ENCODE measurements at regions not wholly inside any gene's neighbourhood (a gene's known extent, or its start where the extent isn't known, plus 50 kb on each side); places are given as distances from the start of the nearest gene placed in this dataset.

GRCh38 chr1:221106616-221107015, 227.4 kb downstream of the HLX start:
- no peak overlapping the region for H3K27ac ChIP-seq (ENCODE audit: low read depth, low read length, severe bottlenecking)
- no peak overlapping the region for H3K4me3 ChIP-seq (ENCODE audit: extremely low read depth, insufficient read depth, low read length, poor library complexity, severe bottlenecking)
- no CpG with 5 or more reads among the region's 3 CpGs for WGBS, 2 experiments (ENCODE audit: insufficient coverage in 2 of 2)

GRCh38 chr1:221109930-221110329, 230.7 kb downstream of the HLX start:
- Histone ChIP-seq H3K9me3 (ENCODE audit: control insufficient read depth, low read length) (no peaks in the 10 kb centered on the region), H3K4me3 (ENCODE audit: extremely low read depth, insufficient read depth, low read length, poor library complexity, severe bottlenecking) (no peak overlapping the region), H3K36me3 (ENCODE audit: control insufficient read depth, insufficient read depth, low read length) (no peaks in the 10 kb centered on the region), H3K4me1 (ENCODE audit: control insufficient read depth, insufficient read depth, low read length, poor library complexity, severe bottlenecking) (no peaks in the 10 kb centered on the region), H3K27ac (ENCODE audit: low read depth, low read length, severe bottlenecking) (no peak overlapping the region)

More at GRCh38 chr1:221106616-221107015, 227.4 kb downstream of the HLX start:
- peaks cover 3% of the 10 kb centered on the region for H3K4me1 ChIP-seq (ENCODE audit: control insufficient read depth, insufficient read depth, low read length, poor library complexity, severe bottlenecking)
- no peaks in the 10 kb centered on the region for H3K36me3 ChIP-seq (ENCODE audit: control insufficient read depth, insufficient read depth, low read length)
- H3K9me3 ChIP-seq (ENCODE audit: control insufficient read depth, low read length), result no peaks in the 10 kb centered on the region

- Histone ChIP-seq H3K9me3 (ENCODE audit: control insufficient read depth, low read length) (peaks cover 7% of the 10 kb centered on the region), H3K36me3 (ENCODE audit: control insufficient read depth, insufficient read depth, low read length) (no peaks in the 10 kb centered on the region), H3K4me1 (ENCODE audit: control insufficient read depth, insufficient read depth, low read length, poor library complexity, severe bottlenecking) (peaks cover 3% of the 10 kb centered on the region), H3K27ac (ENCODE audit: low read depth, low read length, severe bottlenecking) (no peak overlapping the region), H3K4me3 (ENCODE audit: extremely low read depth, insufficient read depth, low read length, poor library complexity, severe bottlenecking) (no peak overlapping the region)
- 83% methylated on average over 1 of the region's 1 CpG; no CpG with 5 or more reads in 1 of the 2 experiments for WGBS, 2 experiments (ENCODE audit: insufficient coverage in 2 of 2)
Observed at GRCh38 chr1:221117133-221117532, 237.9 kb downstream of the HLX start.

- 100% methylated on average over 2 of the region's 3 CpGs for WGBS, 2 experiments (ENCODE audit: insufficient coverage in 2 of 2)
- no peaks in the 10 kb centered on the region for H3K36me3 ChIP-seq (ENCODE audit: control insufficient read depth, insufficient read depth, low read length)
- no peak overlapping the region for H3K27ac ChIP-seq (ENCODE audit: low read depth, low read length, severe bottlenecking)
- H3K4me1 ChIP-seq (ENCODE audit: control insufficient read depth, insufficient read depth, low read length, poor library complexity, severe bottlenecking), result peaks cover 3% of the 10 kb centered on the region
- peaks cover 7% of the 10 kb centered on the region for H3K9me3 ChIP-seq (ENCODE audit: control insufficient read depth, low read length)
- H3K4me3 ChIP-seq (ENCODE audit: extremely low read depth, insufficient read depth, low read length, poor library complexity, severe bottlenecking), result no peak overlapping the region
Observed at GRCh38 chr1:221117548-221117951, 238.3 kb downstream of the HLX start.

DNA sequence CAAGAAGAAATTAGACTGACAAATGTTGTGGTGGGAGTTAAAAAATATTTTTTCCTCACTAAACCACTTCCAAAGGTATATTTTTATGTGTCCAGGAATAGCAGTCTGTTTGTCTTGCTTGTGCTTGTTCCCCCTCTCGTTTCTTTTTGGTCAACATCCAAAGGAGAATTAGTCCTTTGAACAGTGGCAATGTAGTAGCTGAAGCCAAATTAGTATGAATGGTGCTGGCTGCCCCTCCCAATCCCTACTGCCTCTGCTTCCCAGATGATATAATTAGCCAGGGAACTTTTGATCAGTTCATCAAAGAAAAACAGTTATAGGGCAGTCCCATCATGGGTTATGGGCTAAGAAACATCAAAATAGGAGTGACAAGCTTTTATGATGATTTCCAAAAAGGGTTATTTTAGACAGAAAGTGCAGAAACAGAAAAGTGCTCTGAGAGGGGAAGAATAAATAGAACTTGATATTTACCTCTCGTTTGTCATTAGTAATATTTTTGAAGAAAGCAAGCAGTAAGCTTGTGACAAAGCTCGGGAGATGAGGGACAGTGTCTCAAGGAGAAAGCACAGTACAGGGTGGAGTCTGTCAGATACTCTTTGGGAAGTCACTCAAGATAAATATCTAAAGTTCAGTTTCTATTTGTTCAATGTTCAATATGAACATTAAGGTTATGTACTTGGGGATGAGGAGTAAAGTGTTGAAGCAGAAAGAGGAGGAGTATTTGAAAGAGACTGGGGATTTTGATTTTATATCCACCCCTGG, 239.1 kb downstream of the HLX start:
- H3K27ac ChIP-seq (ENCODE audit: low read depth, low read length, severe bottlenecking), result no peak overlapping the region
- no peak overlapping the region for H3K4me3 ChIP-seq (ENCODE audit: extremely low read depth, insufficient read depth, low read length, poor library complexity, severe bottlenecking)
- H3K9me3 ChIP-seq (ENCODE audit: control insufficient read depth, low read length), result peaks cover 7% of the 10 kb centered on the region
- peaks cover 3% of the 10 kb centered on the region for H3K4me1 ChIP-seq (ENCODE audit: control insufficient read depth, insufficient read depth, low read length, poor library complexity, severe bottlenecking)
- no peaks in the 10 kb centered on the region for H3K36me3 ChIP-seq (ENCODE audit: control insufficient read depth, insufficient read depth, low read length)
- 76 to 90% methylated on average over 2 to 3 of the region's 3 CpGs for WGBS, 2 experiments (ENCODE audit: insufficient coverage in 2 of 2)

GRCh38 chr1:221118938-221119320, 239.7 kb downstream of the HLX start:
- Histone ChIP-seq H3K9me3 (ENCODE audit: control insufficient read depth, low read length) (peaks cover 7% of the 10 kb centered on the region), H3K36me3 (ENCODE audit: control insufficient read depth, insufficient read depth, low read length) (no peaks in the 10 kb centered on the region), H3K27ac (ENCODE audit: low read depth, low read length, severe bottlenecking) (no peak overlapping the region), H3K4me1 (ENCODE audit: control insufficient read depth, insufficient read depth, low read length, poor library complexity, severe bottlenecking) (peaks cover 3% of the 10 kb centered on the region), H3K4me3 (ENCODE audit: extremely low read depth, insufficient read depth, low read length, poor library complexity, severe bottlenecking) (no peak overlapping the region)
- WGBS, 2 experiments (ENCODE audit: insufficient coverage in 2 of 2), result no CpG with 5 or more reads among the region's 1 CpG

DNA sequence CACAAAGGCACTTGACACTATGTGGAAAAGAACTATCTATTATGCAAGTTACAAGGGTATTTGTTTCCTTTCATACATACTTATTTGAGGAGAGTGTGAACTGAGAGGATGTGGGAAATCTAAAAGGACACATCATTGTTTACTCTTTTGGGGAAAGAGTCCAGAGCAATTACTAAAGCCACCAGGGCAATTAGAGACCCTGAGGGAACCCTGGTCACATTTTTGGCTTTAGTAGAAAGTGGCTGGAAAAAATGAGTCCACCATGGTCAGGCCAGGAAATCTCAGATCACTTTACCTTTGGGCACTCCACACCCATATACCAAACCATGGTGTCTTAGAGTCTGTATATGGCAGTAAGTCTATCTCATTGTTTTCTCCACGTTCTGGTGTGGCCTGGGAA, 243.3 kb downstream of the HLX start:
- Histone ChIP-seq H3K27ac (ENCODE audit: low read depth, low read length, severe bottlenecking) (no peak overlapping the region), H3K4me1 (ENCODE audit: control insufficient read depth, insufficient read depth, low read length, poor library complexity, severe bottlenecking) (no peaks in the 10 kb centered on the region), H3K4me3 (ENCODE audit: extremely low read depth, insufficient read depth, low read length, poor library complexity, severe bottlenecking) (no peak overlapping the region), H3K36me3 (ENCODE audit: control insufficient read depth, insufficient read depth, low read length) (no peaks in the 10 kb centered on the region), H3K9me3 (ENCODE audit: control insufficient read depth, low read length) (peaks cover 7% of the 10 kb centered on the region)
- 100% methylated on average over 1 of the region's 1 CpG; no CpG with 5 or more reads in 1 of the 2 experiments for WGBS, 2 experiments (ENCODE audit: insufficient coverage in 2 of 2)

DNA sequence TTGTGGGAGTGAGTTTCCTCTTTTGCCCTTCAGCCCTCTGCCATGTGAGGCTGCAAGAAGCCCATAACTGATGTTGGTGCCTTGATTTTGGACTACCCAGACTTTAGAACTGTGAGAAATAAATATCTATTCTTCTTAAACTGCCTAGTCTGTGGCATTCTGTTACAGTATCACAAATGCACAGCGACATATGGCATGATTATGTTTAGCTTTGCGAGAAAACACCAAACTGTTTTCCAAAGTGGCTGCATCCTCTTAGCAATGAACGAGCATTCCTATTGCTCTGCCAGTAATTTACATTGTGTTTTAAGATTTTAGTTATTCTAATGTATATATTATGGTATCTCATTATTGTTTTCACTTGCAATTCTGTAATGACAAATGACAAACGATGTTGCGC, 246.7 kb downstream of the HLX start:
- peaks cover 1% of the 10 kb centered on the region for H3K9me3 ChIP-seq (ENCODE audit: control insufficient read depth, low read length)
- no peaks in the 10 kb centered on the region for H3K36me3 ChIP-seq (ENCODE audit: control insufficient read depth, insufficient read depth, low read length)
- H3K4me3 ChIP-seq (ENCODE audit: extremely low read depth, insufficient read depth, low read length, poor library complexity, severe bottlenecking), result no peak overlapping the region
- WGBS, 2 experiments (ENCODE audit: insufficient coverage in 2 of 2), result 100% methylated on average over 2 of the region's 5 CpGs; no CpG with 5 or more reads in 1 of the 2 experiments
- H3K4me1 ChIP-seq (ENCODE audit: control insufficient read depth, insufficient read depth, low read length, poor library complexity, severe bottlenecking), result no peaks in the 10 kb centered on the region
- no peak overlapping the region for H3K27ac ChIP-seq (ENCODE audit: low read depth, low read length, severe bottlenecking)

DNA sequence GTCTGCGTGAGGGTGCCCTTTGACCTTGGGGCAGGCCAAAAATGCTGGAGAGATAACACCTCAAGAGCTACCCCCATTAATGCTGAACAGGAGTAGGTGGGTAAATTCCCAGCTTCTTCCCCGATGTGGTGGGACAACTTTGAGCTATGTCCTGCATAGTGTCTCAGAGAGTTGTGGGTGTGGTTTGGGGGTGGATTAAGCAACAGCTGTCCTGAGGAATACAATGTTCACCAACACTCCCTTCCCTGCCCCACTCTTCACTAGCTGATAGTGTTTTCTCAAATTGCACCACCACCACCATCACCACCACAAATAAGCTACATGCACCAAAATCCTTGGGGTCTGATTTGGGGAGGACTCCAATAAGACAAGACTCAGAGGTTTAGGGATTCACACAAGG, 258.4 kb downstream of the HLX start:
- H3K36me3 ChIP-seq (ENCODE audit: control insufficient read depth, insufficient read depth, low read length), result no peaks in the 10 kb centered on the region
- H3K27ac ChIP-seq (ENCODE audit: low read depth, low read length, severe bottlenecking), result no peak overlapping the region
- peaks cover 4% of the 10 kb centered on the region for H3K9me3 ChIP-seq (ENCODE audit: control insufficient read depth, low read length)
- no peak overlapping the region for H3K4me3 ChIP-seq (ENCODE audit: extremely low read depth, insufficient read depth, low read length, poor library complexity, severe bottlenecking)
- H3K4me1 ChIP-seq (ENCODE audit: control insufficient read depth, insufficient read depth, low read length, poor library complexity, severe bottlenecking), result peaks cover 7% of the 10 kb centered on the region
- WGBS, 2 experiments (ENCODE audit: insufficient coverage in 2 of 2), result no CpG with 5 or more reads among the region's 2 CpGs

- H3K9me3 ChIP-seq (ENCODE audit: control insufficient read depth, low read length), result peaks cover 4% of the 10 kb centered on the region
- no peaks in the 10 kb centered on the region for H3K36me3 ChIP-seq (ENCODE audit: control insufficient read depth, insufficient read depth, low read length)
- peaks cover 7% of the 10 kb centered on the region for H3K4me1 ChIP-seq (ENCODE audit: control insufficient read depth, insufficient read depth, low read length, poor library complexity, severe bottlenecking)
- H3K27ac ChIP-seq (ENCODE audit: low read depth, low read length, severe bottlenecking), result no peak overlapping the region
- H3K4me3 ChIP-seq (ENCODE audit: extremely low read depth, insufficient read depth, low read length, poor library complexity, severe bottlenecking), result no peak overlapping the region
Observed at GRCh38 chr1:221138516-221138915, 259.3 kb downstream of the HLX start.

DNA sequence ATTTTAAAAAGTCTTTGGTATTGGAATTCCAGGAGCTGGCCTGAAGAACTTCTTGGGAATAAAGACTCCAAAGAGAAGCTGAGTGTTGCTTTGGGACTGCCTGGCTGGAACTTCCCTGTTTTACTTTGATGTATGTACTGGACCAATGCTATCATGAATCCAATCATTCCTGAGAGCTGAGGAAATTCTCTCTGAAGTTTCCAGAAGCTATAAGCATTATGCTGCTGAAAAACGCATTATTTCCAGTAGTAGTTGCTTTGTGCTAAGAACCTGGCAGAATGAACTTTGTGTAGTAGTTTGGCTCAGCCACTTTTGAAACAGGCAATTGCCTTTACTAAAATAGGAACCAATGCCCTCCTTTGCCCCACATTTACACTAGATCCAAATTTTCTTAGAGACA, 260.7 kb downstream of the HLX start:
- H3K9me3 ChIP-seq (ENCODE audit: control insufficient read depth, low read length), result peaks cover 4% of the 10 kb centered on the region
- H3K4me1 ChIP-seq (ENCODE audit: control insufficient read depth, insufficient read depth, low read length, poor library complexity, severe bottlenecking), result peaks cover 7% of the 10 kb centered on the region
- H3K36me3 ChIP-seq (ENCODE audit: control insufficient read depth, insufficient read depth, low read length), result no peaks in the 10 kb centered on the region
- H3K4me3 ChIP-seq (ENCODE audit: extremely low read depth, insufficient read depth, low read length, poor library complexity, severe bottlenecking), result no peak overlapping the region
- no peak overlapping the region for H3K27ac ChIP-seq (ENCODE audit: low read depth, low read length, severe bottlenecking)
- WGBS, 2 experiments (ENCODE audit: insufficient coverage in 2 of 2), result 100% methylated on average over 1 of the region's 1 CpG; no CpG with 5 or more reads in 1 of the 2 experiments

Measured in mesodermal cell (in vitro differentiated cells).